Cardiac muscle cell (in vitro differentiated cells and primary cell): ENCODE measurements at regions not wholly inside any gene's neighbourhood (a gene's known extent, or its start where the extent isn't known, plus 50 kb on each side); places are given as distances from the start of the nearest gene placed in this dataset.

Experiments used
- DNase-seq, 2 donors: peaks; one replicate each; pipeline versions ENCODE4 v3.0.0 to v3.0.0-alpha.2; 2010 to 2017; ENCODE audit warnings: low read depth in 1 of 2, low spot score in 1 of 2
- H3K27ac ChIP-seq: fragments of 200-600 bp; sonication (generic); 2 replicates; pipeline ENCODE4 v1.5.1; 2016
- H3K27me3 ChIP-seq: fragments of 200-600 bp; sonication (generic); 2 replicates; pipeline ENCODE4 v1.6.0; 2016; ENCODE audit warnings: control low read depth
- H3K36me3 ChIP-seq: fragments of 200-600 bp; sonication (generic); 2 replicates; pipeline ENCODE4 v1.5.1; 2016; ENCODE audit warnings: control low read depth
- H3K4me1 ChIP-seq: fragments of 200-600 bp; sonication (generic); 2 replicates; pipeline ENCODE4 v1.8.1; 2017; ENCODE audit warnings: low read depth, mild to moderate bottlenecking, mixed run types
- H3K4me3 ChIP-seq: fragments of 200-600 bp; sonication (generic); 2 replicates; pipeline ENCODE4 v1.5.1; 2016; ENCODE audit warnings: mild to moderate bottlenecking
- H3K9me3 ChIP-seq: fragments of 200-600 bp; sonication (generic); 2 replicates; pipeline ENCODE4 v1.5.1; 2017; ENCODE audit warnings: low read depth, mild to moderate bottlenecking, control low read depth
- CTCF ChIP-seq: IDR thresholded peaks from 2 replicates; pipeline ENCODE4 v1.5.1; 2012; ENCODE audit warnings: low read depth, mild to moderate bottlenecking, low read length

- Histone ChIP-seq H3K27ac (no peak overlapping the region), H3K9me3 (no peaks in the 10 kb centered on the region), H3K27me3 (no peaks in the 10 kb centered on the region), H3K4me3 (no peak overlapping the region), H3K36me3 (no peaks in the 10 kb centered on the region), H3K4me1 (no peaks in the 10 kb centered on the region)
- no peak for DNase-seq
- TF ChIP-seq CTCF, result no peak
Observed at GRCh38 chr2:223161873-223162458, 110.0 kb downstream of the KCNE4 start.

DNA sequence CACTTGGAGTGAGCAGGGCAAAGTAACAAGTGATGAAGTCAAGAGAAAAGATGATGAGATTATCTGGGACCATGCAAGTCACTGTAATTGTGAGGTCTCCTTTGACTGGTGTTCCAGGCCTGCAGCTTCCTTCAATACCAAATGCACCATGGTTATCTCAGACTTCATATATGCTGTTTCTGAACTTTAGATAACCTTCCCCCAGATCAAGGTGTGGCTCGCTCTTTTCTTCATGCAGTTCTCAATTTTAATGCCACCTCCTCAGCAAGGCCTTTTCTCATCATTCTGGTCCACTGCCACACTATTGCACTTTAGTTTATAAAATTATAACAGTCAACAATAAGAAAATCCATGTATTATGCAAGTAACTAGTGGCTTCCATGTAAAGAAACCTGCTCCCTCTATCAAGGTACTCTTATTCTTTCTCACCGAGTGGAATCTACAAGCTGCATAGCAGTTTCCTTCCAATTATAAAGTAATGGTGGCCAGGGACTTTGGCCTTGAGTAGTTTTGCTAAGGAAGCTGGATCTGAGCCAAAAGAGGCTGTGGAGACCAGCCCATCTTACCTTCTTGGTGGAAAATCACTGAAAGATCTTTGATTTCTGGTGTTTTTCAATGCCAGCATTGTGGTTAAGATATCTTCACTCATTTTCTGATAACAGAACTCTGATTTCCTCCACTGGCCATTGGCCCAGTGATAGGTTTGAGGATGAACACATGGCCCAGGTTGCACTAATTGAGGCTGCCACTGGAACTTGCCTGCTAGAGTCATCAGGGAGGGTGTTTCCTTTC lies 113.6 kb downstream of the KCNE4 start:
- Histone ChIP-seq H3K27me3 (no peaks in the 10 kb centered on the region), H3K4me1 (no peaks in the 10 kb centered on the region), H3K9me3 (no peaks in the 10 kb centered on the region), H3K27ac (no peak overlapping the region), H3K36me3 (no peaks in the 10 kb centered on the region), H3K4me3 (no peak overlapping the region)
- DNase-seq, result peak in 1 of 2 donors; percentile 3
- TF ChIP-seq CTCF, result no peak

DNA sequence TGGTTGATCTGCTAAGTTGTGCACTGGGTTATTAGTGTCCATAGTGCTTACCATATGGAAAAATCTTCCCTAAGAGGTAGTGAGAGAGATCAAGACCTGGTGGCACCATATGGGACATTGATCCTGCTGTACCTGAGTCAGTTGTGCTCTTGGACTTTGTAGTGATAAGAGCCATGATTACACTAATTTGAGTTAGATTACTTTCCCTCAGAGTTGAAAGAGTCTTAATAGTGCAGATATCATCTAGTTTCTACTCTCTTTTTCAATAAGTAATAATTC lies 114.2 kb downstream of the KCNE4 start:
- TF ChIP-seq CTCF, result no peak
- no peak for DNase-seq
- no peaks in the 10 kb centered on the region for H3K36me3 ChIP-seq
- no peak overlapping the region for H3K27ac ChIP-seq
- no peaks in the 10 kb centered on the region for H3K4me1 ChIP-seq
- no peak overlapping the region for H3K4me3 ChIP-seq
- no peaks in the 10 kb centered on the region for H3K27me3 ChIP-seq
- H3K9me3 ChIP-seq, result no peaks in the 10 kb centered on the region

DNA sequence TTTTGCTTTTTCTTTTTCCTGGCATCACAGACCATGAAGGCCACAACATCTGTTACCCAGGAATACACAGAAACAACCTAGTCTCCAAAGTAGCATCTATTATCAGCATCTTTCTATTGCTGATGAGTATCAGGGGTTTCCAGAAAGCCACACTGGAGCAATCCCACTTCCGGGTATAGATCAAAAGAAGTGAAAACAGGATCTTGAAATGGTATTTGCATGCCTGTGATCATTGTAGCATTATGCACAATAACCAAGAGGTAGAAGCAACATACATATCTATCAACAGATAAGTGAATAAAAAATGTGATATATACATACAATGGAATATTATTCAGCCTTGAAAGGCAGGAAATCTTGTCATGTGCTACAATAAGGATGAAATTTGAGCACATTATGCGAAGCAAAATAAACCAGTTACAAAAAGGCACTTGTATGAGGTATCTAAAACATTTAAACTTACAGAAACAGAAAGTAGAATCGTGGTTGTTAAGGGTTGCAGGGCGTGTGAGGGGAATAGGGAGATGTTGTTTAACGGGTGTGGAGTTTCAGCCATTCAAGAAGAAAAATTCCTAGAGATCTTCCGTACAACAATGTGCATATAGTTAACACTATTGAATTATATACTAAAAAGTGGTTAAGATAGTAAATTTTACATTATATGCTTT lies 115.1 kb downstream of the KCNE4 start:
- Histone ChIP-seq H3K9me3 (no peaks in the 10 kb centered on the region), H3K27me3 (no peaks in the 10 kb centered on the region), H3K36me3 (no peaks in the 10 kb centered on the region), H3K4me3 (no peak overlapping the region), H3K4me1 (no peaks in the 10 kb centered on the region), H3K27ac (no peak overlapping the region)
- TF ChIP-seq CTCF, result no peak
- DNase-seq, result no peak

GRCh38 chr2:223169830-223170605 lies 118.0 kb downstream of the KCNE4 start:
- Histone ChIP-seq H3K27me3 (no peaks in the 10 kb centered on the region), H3K27ac (no peak overlapping the region), H3K4me3 (no peak overlapping the region), H3K36me3 (no peaks in the 10 kb centered on the region), H3K9me3 (no peaks in the 10 kb centered on the region), H3K4me1 (no peaks in the 10 kb centered on the region)
- no peak for DNase-seq
- TF ChIP-seq CTCF, result no peak
